ENCODE measurements at regions not wholly inside any gene's neighbourhood (a gene's known extent, or its start where the extent isn't known, plus 50 kb on each side); places are given as distances from the start of the nearest gene placed in this dataset.

DNA sequence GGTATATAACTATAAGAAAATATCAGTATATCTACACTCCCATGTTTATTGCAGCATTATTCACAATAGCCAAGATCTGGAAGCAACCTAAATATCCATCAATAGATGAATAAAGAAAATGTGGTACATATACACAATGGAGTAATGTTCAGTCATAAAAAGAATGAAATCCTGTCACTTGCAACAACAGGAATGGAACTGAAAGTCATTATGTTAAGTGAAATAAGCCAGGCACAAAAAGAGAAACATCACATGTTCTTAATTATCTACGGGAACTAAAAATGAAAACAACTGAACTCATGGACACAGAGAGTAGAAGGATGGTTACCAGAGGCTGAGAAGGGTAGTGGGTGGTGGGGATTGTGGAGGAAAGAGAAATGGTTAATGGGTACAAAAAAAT, 665.2 kb downstream of the TBC1D4 start:
- no peak for TF ChIP-seq EZH2phosphoT487 (IDR thresholded peaks at IDR 0.05; ENCODE audit: borderline replicate concordance, low read length)
- TF ChIP-seq, protein P1, sequence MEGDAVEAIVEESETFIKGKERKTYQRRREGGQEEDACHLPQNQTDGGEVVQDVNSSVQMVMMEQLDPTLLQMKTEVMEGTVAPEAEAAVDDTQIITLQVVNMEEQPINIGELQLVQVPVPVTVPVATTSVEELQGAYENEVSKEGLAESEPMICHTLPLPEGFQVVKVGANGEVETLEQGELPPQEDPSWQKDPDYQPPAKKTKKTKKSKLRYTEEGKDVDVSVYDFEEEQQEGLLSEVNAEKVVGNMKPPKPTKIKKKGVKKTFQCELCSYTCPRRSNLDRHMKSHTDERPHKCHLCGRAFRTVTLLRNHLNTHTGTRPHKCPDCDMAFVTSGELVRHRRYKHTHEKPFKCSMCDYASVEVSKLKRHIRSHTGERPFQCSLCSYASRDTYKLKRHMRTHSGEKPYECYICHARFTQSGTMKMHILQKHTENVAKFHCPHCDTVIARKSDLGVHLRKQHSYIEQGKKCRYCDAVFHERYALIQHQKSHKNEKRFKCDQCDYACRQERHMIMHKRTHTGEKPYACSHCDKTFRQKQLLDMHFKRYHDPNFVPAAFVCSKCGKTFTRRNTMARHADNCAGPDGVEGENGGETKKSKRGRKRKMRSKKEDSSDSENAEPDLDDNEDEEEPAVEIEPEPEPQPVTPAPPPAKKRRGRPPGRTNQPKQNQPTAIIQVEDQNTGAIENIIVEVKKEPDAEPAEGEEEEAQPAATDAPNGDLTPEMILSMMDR (IDR thresholded peaks at IDR 0.05; ENCODE audit: low read depth, low read length, poor library complexity, severe bottlenecking), result no peak
- Histone ChIP-seq H3K9me2 (replicated peaks; ENCODE audit: control insufficient read depth, low read length) (no peaks in the 10 kb centered on the region), H3K4me2 (ENCODE audit: low read length) (no peak overlapping the region), H3F3A (ENCODE audit: control insufficient read depth, insufficient read depth) (no peaks in the 10 kb centered on the region), H3K36me3 (ENCODE audit: control insufficient read depth, low read length) (no peaks in the 10 kb centered on the region), H4K20me1 (ENCODE audit: control insufficient read depth, insufficient read depth, low read depth, low read length) (no peaks in the 10 kb centered on the region), H3K79me2 (ENCODE audit: control insufficient read depth, low read length) (no peaks in the 10 kb centered on the region), H3K4me3 (ENCODE audit: low read length) (no peak overlapping the region), H3K4me1 (ENCODE audit: control insufficient read depth, low read length) (no peaks in the 10 kb centered on the region), H3K27ac (ENCODE audit: low read depth, low read length) (no peak overlapping the region), H3K27me3 (ENCODE audit: control insufficient read depth, low read length) (no peaks in the 10 kb centered on the region), H3K9me3 (ENCODE audit: control insufficient read depth, insufficient read depth, low read length) (no peaks in the 10 kb centered on the region)

DNA sequence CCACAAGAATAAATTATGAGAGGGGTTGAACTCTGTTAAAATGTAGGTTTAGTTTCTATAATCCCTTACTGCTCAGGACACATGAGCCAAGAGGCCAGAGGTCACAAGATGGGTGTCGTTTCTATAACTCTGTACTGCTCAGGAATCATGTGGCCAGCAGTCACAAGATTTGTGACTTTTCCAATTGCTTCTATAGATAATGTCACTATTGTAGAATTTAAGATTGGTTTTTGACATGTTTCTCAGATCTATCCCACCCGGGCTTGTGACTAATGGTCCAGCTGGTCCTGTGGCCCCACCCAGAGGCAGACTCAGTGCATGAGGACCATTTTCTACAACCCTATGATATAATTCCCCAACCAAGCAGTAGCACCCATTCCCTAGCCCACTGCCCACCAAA, 662.0 kb upstream of the KLF12 start:
- H3K4me3 ChIP-seq (ENCODE audit: low read length), result no peak overlapping the region
- no peak overlapping the region for H3K27ac ChIP-seq (ENCODE audit: low read depth, low read length)
- no peaks in the 10 kb centered on the region for H3K36me3 ChIP-seq (ENCODE audit: control insufficient read depth, low read length)
- H3F3A ChIP-seq (ENCODE audit: control insufficient read depth, insufficient read depth), result no peaks in the 10 kb centered on the region
- no peaks in the 10 kb centered on the region for H3K9me2 ChIP-seq (replicated peaks; ENCODE audit: control insufficient read depth, low read length)
- no peaks in the 10 kb centered on the region for H3K9me3 ChIP-seq (ENCODE audit: control insufficient read depth, insufficient read depth, low read length)
- no peaks in the 10 kb centered on the region for H3K4me1 ChIP-seq (ENCODE audit: control insufficient read depth, low read length)
- H3K27me3 ChIP-seq (ENCODE audit: control insufficient read depth, low read length), result no peaks in the 10 kb centered on the region
- H4K20me1 ChIP-seq (ENCODE audit: control insufficient read depth, insufficient read depth, low read depth, low read length), result no peaks in the 10 kb centered on the region
- H3K4me2 ChIP-seq (ENCODE audit: low read length), result no peak overlapping the region
- H3K79me2 ChIP-seq (ENCODE audit: control insufficient read depth, low read length), result no peaks in the 10 kb centered on the region
- TF ChIP-seq, protein P1 (IDR thresholded peaks at IDR 0.05; ENCODE audit: low read depth, low read length, poor library complexity, severe bottlenecking), result no peak
- no peak for TF ChIP-seq EZH2phosphoT487 (IDR thresholded peaks at IDR 0.05; ENCODE audit: borderline replicate concordance, low read length)

DNA sequence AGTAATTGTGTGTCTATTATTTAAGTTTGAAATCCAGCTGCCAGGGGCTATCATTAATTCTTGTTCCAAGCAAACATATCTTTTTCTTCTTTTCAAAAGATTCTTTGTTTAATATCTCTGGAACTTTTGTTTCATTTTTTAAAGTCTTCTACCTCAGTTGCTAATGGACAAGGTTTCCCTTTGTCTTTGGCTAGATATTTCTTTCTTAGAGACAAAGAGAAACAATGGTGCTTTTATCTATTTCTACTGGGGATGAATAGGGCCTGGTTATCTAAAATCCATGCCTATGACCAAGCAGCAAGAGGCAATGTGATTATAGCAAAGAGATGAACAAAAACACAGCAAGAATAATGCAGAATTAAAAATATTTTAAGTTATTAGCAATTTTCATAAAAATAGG, 661.3 kb upstream of the KLF12 start:
- Histone ChIP-seq H3K27me3 (ENCODE audit: control insufficient read depth, low read length) (no peaks in the 10 kb centered on the region), H3K79me2 (ENCODE audit: control insufficient read depth, low read length) (no peaks in the 10 kb centered on the region), H4K20me1 (ENCODE audit: control insufficient read depth, insufficient read depth, low read depth, low read length) (no peaks in the 10 kb centered on the region), H3K4me1 (ENCODE audit: control insufficient read depth, low read length) (no peaks in the 10 kb centered on the region), H3F3A (ENCODE audit: control insufficient read depth, insufficient read depth) (no peaks in the 10 kb centered on the region), H3K4me2 (ENCODE audit: low read length) (no peak overlapping the region), H3K4me3 (ENCODE audit: low read length) (no peak overlapping the region), H3K27ac (ENCODE audit: low read depth, low read length) (no peak overlapping the region), H3K9me2 (replicated peaks; ENCODE audit: control insufficient read depth, low read length) (no peaks in the 10 kb centered on the region), H3K36me3 (ENCODE audit: control insufficient read depth, low read length) (no peaks in the 10 kb centered on the region), H3K9me3 (ENCODE audit: control insufficient read depth, insufficient read depth, low read length) (no peaks in the 10 kb centered on the region)
- TF ChIP-seq, protein P1 (IDR thresholded peaks at IDR 0.05; ENCODE audit: low read depth, low read length, poor library complexity, severe bottlenecking), result no peak
- no peak for TF ChIP-seq EZH2phosphoT487 (IDR thresholded peaks at IDR 0.05; ENCODE audit: borderline replicate concordance, low read length)

DNA sequence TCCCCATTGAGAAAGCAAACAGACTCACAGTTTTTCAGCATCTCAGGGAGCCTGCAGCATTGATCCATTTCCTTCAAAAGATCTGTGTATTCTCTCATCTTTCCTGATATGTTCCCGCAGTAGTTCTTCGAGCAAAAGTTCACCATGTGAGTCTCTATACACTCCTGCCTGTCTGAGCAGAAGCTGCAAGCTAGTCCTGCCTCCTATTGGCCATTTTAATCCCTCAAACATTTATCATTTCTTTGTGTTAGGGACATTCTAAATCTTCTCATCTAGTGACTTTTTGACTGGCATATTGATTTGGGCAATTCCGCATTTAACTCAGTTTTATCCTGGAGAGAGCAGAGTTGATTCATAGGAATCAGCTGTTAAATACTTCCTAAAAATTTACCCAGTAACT, 660.4 kb upstream of the KLF12 start:
- H3K9me3 ChIP-seq (ENCODE audit: control insufficient read depth, insufficient read depth, low read length), result no peaks in the 10 kb centered on the region
- H3F3A ChIP-seq (ENCODE audit: control insufficient read depth, insufficient read depth), result no peaks in the 10 kb centered on the region
- H3K79me2 ChIP-seq (ENCODE audit: control insufficient read depth, low read length), result no peaks in the 10 kb centered on the region
- no peak for TF ChIP-seq EZH2phosphoT487 (IDR thresholded peaks at IDR 0.05; ENCODE audit: borderline replicate concordance, low read length)
- TF ChIP-seq, protein P1 (IDR thresholded peaks at IDR 0.05; ENCODE audit: low read depth, low read length, poor library complexity, severe bottlenecking), result no peak
- H3K9me2 ChIP-seq (replicated peaks; ENCODE audit: control insufficient read depth, low read length), result no peaks in the 10 kb centered on the region
- H3K4me3 ChIP-seq (ENCODE audit: low read length), result no peak overlapping the region
- H3K36me3 ChIP-seq (ENCODE audit: control insufficient read depth, low read length), result no peaks in the 10 kb centered on the region
- no peaks in the 10 kb centered on the region for H3K4me1 ChIP-seq (ENCODE audit: control insufficient read depth, low read length)
- no peaks in the 10 kb centered on the region for H4K20me1 ChIP-seq (ENCODE audit: control insufficient read depth, insufficient read depth, low read depth, low read length)
- H3K27me3 ChIP-seq (ENCODE audit: control insufficient read depth, low read length), result no peaks in the 10 kb centered on the region
- H3K27ac ChIP-seq (ENCODE audit: low read depth, low read length), result no peak overlapping the region
- H3K4me2 ChIP-seq (ENCODE audit: low read length), result no peak overlapping the region
